ENCODE measurements at regions not wholly inside any gene's neighbourhood (a gene's known extent, or its start where the extent isn't known, plus 50 kb on each side); places are given as distances from the start of the nearest gene placed in this dataset.

GRCh38 chr13:53311561-53311960, 282.9 kb downstream of the OLFM4 start:
- Histone ChIP-seq H3K4me3 (ENCODE audit: low read length) (no peak overlapping the region), H3K4me2 (ENCODE audit: low read length) (no peak overlapping the region), H3K9me3 (ENCODE audit: control insufficient read depth, insufficient read depth, low read length) (no peaks in the 10 kb centered on the region), H3K27me3 (ENCODE audit: control insufficient read depth, low read length) (no peaks in the 10 kb centered on the region), H3K36me3 (ENCODE audit: control insufficient read depth, low read length) (no peaks in the 10 kb centered on the region), H3K4me1 (ENCODE audit: control insufficient read depth, low read length) (no peaks in the 10 kb centered on the region), H4K20me1 (ENCODE audit: control insufficient read depth, insufficient read depth, low read depth, low read length) (no peaks in the 10 kb centered on the region), H3K9me2 (replicated peaks; ENCODE audit: control insufficient read depth, low read length) (no peaks in the 10 kb centered on the region; the same call in 1 of the 2 replicates), H3K79me2 (ENCODE audit: control insufficient read depth, low read length) (no peaks in the 10 kb centered on the region), H3F3A (ENCODE audit: control insufficient read depth, insufficient read depth) (no peaks in the 10 kb centered on the region), H3K27ac (ENCODE audit: low read depth, low read length) (no peak overlapping the region)
- TF ChIP-seq EZH2phosphoT487 (IDR thresholded peaks at IDR 0.05; ENCODE audit: borderline replicate concordance, low read length) (no peak), CTCF (IDR thresholded peaks at IDR 0.05; ENCODE audit: low read depth, low read length, poor library complexity, severe bottlenecking) (no peak)

- Histone ChIP-seq H3K4me2 (ENCODE audit: low read length) (no peak overlapping the region), H3K36me3 (ENCODE audit: control insufficient read depth, low read length) (no peaks in the 10 kb centered on the region), H3K27ac (ENCODE audit: low read depth, low read length) (no peak overlapping the region)
These were observed 292.7 kb downstream of the OLFM4 start for GRCh38 chr13:53321296-53321801.

GRCh38 chr13:53324656-53325055, 296.0 kb downstream of the OLFM4 start:
- Histone ChIP-seq H3K36me3 (ENCODE audit: control insufficient read depth, low read length) (no peaks in the 10 kb centered on the region), H3K4me2 (ENCODE audit: low read length) (no peak overlapping the region), H3K27ac (ENCODE audit: low read depth, low read length) (no peak overlapping the region), H3K4me1 (ENCODE audit: control insufficient read depth, low read length) (no peaks in the 10 kb centered on the region), H3F3A (ENCODE audit: control insufficient read depth, insufficient read depth) (no peaks in the 10 kb centered on the region), H3K79me2 (ENCODE audit: control insufficient read depth, low read length) (no peaks in the 10 kb centered on the region), H3K4me3 (ENCODE audit: low read length) (no peak overlapping the region), H3K9me3 (ENCODE audit: control insufficient read depth, insufficient read depth, low read length) (no peaks in the 10 kb centered on the region), H4K20me1 (ENCODE audit: control insufficient read depth, insufficient read depth, low read depth, low read length) (no peaks in the 10 kb centered on the region), H3K27me3 (ENCODE audit: control insufficient read depth, low read length) (no peaks in the 10 kb centered on the region), H3K9me2 (replicated peaks; ENCODE audit: control insufficient read depth, low read length) (no peaks in the 10 kb centered on the region)
- TF ChIP-seq CTCF (IDR thresholded peaks at IDR 0.05; ENCODE audit: low read depth, low read length, poor library complexity, severe bottlenecking) (no peak), EZH2phosphoT487 (IDR thresholded peaks at IDR 0.05; ENCODE audit: borderline replicate concordance, low read length) (no peak)

More at GRCh38 chr13:53321296-53321801, 292.7 kb downstream of the OLFM4 start:
- H3K27me3 ChIP-seq (ENCODE audit: control insufficient read depth, low read length), result no peaks in the 10 kb centered on the region
- no peak overlapping the region for H3K4me3 ChIP-seq (ENCODE audit: low read length)
- no peaks in the 10 kb centered on the region for H4K20me1 ChIP-seq (ENCODE audit: control insufficient read depth, insufficient read depth, low read depth, low read length)
- no peak for TF ChIP-seq CTCF (IDR thresholded peaks at IDR 0.05; ENCODE audit: low read depth, low read length, poor library complexity, severe bottlenecking)
- no peak for TF ChIP-seq EZH2phosphoT487 (IDR thresholded peaks at IDR 0.05; ENCODE audit: borderline replicate concordance, low read length)
- H3F3A ChIP-seq (ENCODE audit: control insufficient read depth, insufficient read depth), result no peaks in the 10 kb centered on the region
- no peaks in the 10 kb centered on the region for H3K4me1 ChIP-seq (ENCODE audit: control insufficient read depth, low read length)
- H3K9me3 ChIP-seq (ENCODE audit: control insufficient read depth, insufficient read depth, low read length), result no peaks in the 10 kb centered on the region
- H3K9me2 ChIP-seq (replicated peaks; ENCODE audit: control insufficient read depth, low read length), result no peaks in the 10 kb centered on the region
- H3K79me2 ChIP-seq (ENCODE audit: control insufficient read depth, low read length), result no peaks in the 10 kb centered on the region
